HG02759 (cell line): ENCODE measurements at regions not wholly inside any gene's neighbourhood (a gene's known extent, or its start where the extent isn't known, plus 50 kb on each side); places are given as distances from the start of the nearest gene placed in this dataset.

ENCODE experiments used
- ATAC-seq: cut with Tn5 transposase; IDR thresholded peaks from one replicate; pipeline ENCODE4 v1.9.1; 2021; ENCODE audit warnings: mild to moderate bottlenecking, moderate library complexity; ENCODE audit not compliant: unreplicated experiment

- ATAC-seq = no peak
Observed at GRCh38 chr7:12783421-12784095, 96.1 kb downstream of the ARL4A start.

GRCh38 chr7:12785473-12785872 lies 98.0 kb downstream of the ARL4A start:
- no peak for ATAC-seq

DNA sequence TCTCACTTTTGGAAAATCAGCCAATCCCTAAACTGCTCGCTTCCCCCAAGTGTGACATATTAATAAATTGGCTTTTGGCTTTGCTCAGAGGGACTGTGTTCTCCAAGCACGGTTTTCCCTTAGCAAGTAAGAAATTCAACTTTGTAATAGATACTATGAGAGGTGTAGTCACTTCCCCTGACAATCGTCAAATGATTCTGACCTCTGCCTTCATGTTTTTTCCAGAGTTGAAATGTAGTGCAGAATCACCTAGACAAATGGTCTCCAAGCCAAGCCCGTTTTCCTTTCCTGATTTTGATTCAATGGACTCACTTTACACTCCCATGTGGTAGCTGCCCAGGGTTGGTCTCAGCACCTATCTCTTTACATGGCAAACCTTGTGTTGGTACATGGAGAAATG lies 99.1 kb downstream of the ARL4A start:
- ATAC-seq = no peak

DNA sequence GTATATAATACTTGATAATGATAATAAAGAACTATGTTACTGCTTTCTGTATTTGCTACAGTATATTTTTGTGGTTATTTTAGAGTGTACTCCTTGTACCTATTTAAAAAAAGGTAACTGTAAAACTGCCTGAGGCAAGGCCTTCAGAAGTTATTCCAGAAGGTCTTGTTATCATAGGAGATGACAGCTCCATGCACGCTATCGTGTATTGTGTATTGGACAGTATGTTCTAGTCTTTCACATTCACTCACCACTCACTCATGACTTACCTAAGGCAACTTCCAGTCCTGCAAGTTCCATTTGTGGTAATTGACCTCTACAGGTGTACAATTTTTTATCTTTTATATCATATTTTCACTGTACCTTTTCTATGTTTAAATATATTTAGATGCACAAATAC lies 100.7 kb downstream of the ARL4A start:
- ATAC-seq = no peak

- no peak for ATAC-seq
Observed at GRCh38 chr7:12788591-12788990, 101.2 kb downstream of the ARL4A start.

DNA sequence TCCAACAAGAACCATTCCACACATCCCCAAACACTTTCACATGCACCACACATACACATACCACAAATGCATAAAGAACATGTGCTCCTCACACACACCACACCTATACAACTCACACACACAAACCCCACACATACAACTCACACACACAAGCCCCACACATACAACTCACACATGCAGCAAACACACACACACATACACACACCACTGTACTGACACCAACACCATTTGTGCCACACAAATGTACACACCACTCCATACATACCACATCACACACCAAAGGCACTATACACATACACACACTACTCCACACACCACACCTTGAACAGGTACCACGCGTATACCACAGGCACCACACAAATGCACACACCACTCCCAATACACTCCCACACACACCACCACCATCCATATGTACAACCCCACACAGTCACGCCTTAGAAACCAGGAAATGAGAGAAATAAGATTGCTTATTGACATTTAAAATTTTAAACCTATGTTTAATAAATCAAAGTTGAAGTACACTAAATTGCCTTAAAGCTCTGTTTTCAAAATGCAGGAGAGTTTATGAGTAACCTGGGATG lies 107.4 kb downstream of the ARL4A start:
- no peak for ATAC-seq

- ATAC-seq = no peak
Observed at GRCh38 chr7:12796397-12797127, 109.1 kb downstream of the ARL4A start.

DNA sequence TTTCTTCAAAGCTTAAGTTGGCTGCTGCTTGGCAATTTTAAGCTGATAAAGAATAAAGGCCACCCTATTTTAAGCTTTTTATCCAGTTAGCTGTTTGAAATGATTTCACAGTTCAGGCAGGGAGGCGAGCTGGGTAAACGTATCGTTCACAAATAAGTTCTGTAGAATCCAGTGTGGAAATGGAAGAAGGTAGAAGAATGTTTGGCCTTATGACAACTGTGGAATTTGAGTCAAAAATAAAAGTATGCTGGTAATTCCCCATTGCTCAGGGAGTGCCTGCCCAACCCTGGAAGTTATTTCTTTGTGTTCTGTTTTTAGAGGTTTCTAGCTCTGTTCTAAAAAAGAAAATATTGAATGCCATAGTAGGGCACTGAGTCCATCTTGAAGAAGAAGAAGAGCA lies 113.1 kb downstream of the ARL4A start:
- ATAC-seq = no peak

DNA sequence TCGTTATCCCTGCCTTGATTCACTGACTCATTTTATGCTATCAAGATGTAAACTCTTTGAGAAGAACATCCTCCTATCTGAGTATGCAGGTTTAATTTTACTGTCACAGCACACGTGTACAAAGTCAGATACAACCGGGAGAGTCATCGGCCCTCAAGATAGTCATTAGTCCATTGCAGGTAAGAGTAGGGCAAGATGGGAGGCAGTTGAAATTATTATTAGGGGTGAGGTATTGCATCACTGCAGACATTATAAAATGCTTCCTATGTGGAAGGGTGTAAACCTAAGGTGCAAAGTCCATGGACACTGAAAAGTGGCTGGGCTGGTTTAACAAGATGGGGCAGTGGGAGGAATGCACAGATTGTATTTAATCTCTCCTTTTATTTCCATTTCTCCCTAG lies 113.7 kb downstream of the ARL4A start:
- ATAC-seq = no peak

GRCh38 chr7:12802070-12802469 lies 114.6 kb downstream of the ARL4A start:
- ATAC-seq = no peak

- ATAC-seq = no peak
Observed at GRCh38 chr7:12803542-12803941, 116.1 kb downstream of the ARL4A start.

- ATAC-seq = no peak
Observed at GRCh38 chr7:12805518-12805928, 118.1 kb downstream of the ARL4A start.

DNA sequence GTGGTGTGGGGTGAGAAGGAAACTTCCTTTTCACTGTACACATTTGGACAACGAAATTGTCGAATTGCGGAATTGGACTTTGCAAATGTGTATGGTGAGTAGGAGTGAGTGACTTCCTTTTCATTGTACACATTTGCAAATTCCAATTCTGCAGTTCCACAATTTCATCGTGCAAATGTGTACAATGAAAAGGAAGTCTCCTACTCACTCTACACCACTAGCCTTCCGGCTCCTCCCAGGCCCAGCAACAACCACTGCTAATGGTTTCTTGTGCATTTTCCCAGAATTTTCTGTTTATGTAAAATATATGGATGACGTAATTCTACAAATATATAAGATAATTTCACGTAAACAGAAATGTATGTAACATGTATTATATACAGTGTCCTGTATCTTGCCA lies 118.5 kb downstream of the ARL4A start:
- ATAC-seq = no peak

GRCh38 chr7:12809476-12809875 lies 122.0 kb downstream of the ARL4A start:
- ATAC-seq = no peak

- no peak for ATAC-seq
Observed at GRCh38 chr7:12812111-12812510, 124.7 kb downstream of the ARL4A start.

- ATAC-seq = no peak
Observed at GRCh38 chr7:12814107-12814506, 126.7 kb downstream of the ARL4A start.

- ATAC-seq = no peak
Observed at GRCh38 chr7:12814828-12815227, 127.4 kb downstream of the ARL4A start.

- no peak for ATAC-seq
Observed at GRCh38 chr7:12815426-12815825, 128.0 kb downstream of the ARL4A start.

DNA sequence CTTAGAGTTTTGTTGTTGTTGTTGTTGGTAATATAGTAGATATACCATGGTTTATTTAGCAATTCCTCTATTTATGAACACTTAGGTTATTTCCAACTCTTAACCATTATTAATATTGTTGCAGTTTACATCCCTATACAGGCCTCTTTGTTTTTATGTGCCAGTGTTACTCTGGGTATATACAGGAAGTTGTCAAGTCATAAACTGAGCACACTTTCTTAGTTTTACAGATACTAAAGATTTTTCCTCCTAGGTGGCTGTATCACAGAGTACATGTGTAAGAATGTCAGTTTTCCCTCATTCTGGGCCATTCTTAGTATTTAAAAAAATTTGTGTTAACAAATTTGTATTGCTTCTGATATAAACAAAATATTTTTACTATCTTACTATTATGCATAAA lies 128.4 kb downstream of the ARL4A start:
- no peak for ATAC-seq

DNA sequence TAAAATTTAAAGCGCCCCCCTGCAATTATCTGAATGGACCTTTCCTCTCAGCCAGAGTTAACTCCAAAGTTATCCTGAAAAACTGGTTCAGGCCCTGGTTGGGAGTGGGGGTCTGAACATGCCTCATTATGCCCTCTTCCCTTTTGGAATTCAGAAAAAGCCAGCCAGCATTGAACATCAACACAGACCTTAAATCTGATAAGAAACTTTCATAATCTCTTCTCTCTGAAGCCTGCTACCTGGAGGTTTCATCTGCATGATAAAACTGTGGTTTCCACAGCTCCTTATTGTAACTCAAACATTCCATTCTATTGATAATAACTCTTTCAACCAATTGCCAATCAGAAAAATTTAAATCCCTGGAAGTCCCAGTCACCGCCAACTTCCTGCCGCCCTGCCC lies 133.3 kb downstream of the ARL4A start:
- no peak for ATAC-seq

DNA sequence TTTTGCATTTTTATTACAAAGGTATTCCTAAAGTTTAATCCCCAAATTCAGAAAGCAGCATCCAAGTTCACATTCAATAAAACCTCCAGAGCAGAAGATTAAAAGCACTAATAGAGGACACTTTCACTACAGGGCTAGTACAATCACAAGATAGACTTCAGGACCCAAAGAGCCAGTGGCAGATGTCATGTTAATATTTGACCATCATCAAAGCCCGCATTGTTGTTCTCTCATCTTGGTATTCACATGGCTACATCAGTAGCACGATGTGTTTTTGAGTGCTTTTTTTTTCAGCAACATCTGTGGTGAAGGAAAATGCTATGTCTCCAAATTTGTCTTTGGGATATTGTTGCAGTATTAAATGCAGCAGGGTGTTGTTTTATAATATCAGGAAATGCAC lies 134.3 kb downstream of the ARL4A start:
- ATAC-seq = no peak

DNA sequence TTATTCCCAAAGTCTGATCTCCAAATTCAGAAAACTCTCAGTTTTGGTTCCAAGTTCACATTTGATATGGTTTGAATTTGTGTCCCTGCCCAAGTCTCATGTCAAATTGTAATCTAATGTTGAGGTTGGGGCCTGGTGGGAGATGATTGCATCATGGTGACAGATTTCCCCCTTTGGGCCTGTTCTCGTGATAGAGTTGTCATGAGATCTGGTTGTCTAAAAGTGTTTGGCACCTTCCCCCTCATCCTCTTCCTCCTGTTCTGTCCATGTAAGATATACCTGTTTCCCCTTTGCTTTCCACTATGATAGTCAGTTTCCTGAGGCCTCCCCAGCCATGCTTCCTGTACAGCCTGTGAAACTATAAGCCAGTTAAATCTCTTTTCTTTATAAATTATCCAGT lies 138.6 kb downstream of the ARL4A start:
- ATAC-seq = no peak
